Prostate gland (tissue), 2 donors: ENCODE measurements at regions not wholly inside any gene's neighbourhood (a gene's known extent, or its start where the extent isn't known, plus 50 kb on each side); places are given as distances from the start of the nearest gene placed in this dataset.

Experiments
- DNase-seq: peaks from one replicate; pipeline ENCODE4 v3.0.0-alpha.2; 2019; ENCODE audit warnings: low spot score
- H3K27ac ChIP-seq, 2 donors: fragments of 200-600 bp; sonication (generic); 2 replicates each; pipeline ENCODE4 v1.5.1; 2017 to 2019
- H3K27me3 ChIP-seq: fragments of 200-600 bp; sonication (generic); replicated peaks from 2 replicates; pipeline ENCODE4 v1.5.1; 2019; ENCODE audit not compliant: insufficient read depth
- H3K36me3 ChIP-seq, 2 donors: fragments of 200-600 bp; sonication (generic); 1 replicate in 1 of 2; 2 replicates in 1 of 2; pipeline versions ENCODE4 v1.5.1 to v1.8.1; 2017 to 2019
- H3K4me1 ChIP-seq: fragments of 200-600 bp; sonication (generic); replicated peaks from 2 replicates; pipeline ENCODE4 v1.5.1; 2019
- H3K4me3 ChIP-seq, 2 donors: fragments of 200-600 bp; sonication (generic); 2 replicates each; pipeline ENCODE4 v1.5.1; 2017 to 2019
- H3K9me3 ChIP-seq: fragments of 200-600 bp; sonication (generic); 2 replicates; pipeline ENCODE4 v1.5.1; 2017
- POLR2A ChIP-seq: fragments of 450-650 bp; IDR thresholded peaks from one replicate; pipeline ENCODE4 v1.6.1; 2016; ENCODE audit warnings: antibody characterized with exemption, mild to moderate bottlenecking
- POLR2AphosphoS5 ChIP-seq: sonication (generic); formaldehyde crosslinking; IDR thresholded peaks from one replicate; pipeline ENCODE4 v1.6.1; 2017; ENCODE audit warnings: antibody characterized with exemption
- WGBS: methylation state at CpG from one replicate; pipeline ENCODE4 v1.1.5; 2018; 5-methylcytosine and 5-hydroxymethylcytosine counted together
- intact Hi-C: fragments of 100-400 bp; cut with DNase I; formaldehyde crosslinking; loops from one replicate; pipeline ENCODE4 v1.14.2; 2022
- TF ChIP-seq, protein P1 (sequence below), 4 experiments: fragments of 200-600 bp in 2 of 4; fragments of 450-650 bp in 2 of 4; sonication (generic) in 2 of 4; IDR thresholded peaks; 1 replicate in 3 of 4; 2 replicates in 1 of 4; pipeline ENCODE4 v1.5.1; 2016 to 2019; ENCODE audit warnings: antibody characterized with exemption in 4 of 4, mild to moderate bottlenecking in 2 of 4, moderate library complexity in 2 of 4

DNA sequence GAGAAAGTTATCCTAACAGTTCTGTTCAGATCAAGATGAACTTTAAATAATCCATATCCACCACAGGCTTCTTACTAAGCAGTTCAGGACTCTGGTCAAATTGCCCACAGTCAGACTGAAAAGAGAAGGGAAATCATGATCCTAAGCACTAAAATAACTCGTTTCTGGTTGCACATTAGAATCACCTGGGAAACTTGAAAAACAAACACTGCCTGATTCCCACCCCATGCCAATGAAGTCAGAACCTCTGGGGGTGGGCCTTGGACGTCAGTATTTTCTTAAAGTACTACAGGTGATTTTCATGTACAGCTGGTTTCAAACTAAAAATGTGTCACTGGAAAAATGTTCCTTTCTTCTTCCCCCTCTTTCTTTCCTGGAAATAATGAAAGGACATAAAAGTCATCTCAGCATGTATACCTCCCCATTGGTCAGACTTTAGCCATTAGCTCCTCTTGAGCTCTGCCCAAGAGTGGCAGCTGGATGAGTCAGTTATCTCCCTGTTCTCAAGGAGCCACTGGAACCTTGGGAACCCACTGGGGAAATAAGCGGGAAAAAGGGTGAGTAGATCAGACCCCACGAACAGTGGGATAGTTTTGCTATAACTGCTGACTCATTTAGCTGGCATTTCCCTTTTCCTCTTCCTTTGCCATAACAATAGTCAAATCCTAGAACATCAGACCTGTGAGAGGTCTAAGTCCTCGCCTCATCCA, 75.3 kb upstream of the IL6 start:
- TF ChIP-seq POLR2A = no peak
- TF ChIP-seq POLR2AphosphoS5 = no peak
- TF ChIP-seq, protein P1, sequence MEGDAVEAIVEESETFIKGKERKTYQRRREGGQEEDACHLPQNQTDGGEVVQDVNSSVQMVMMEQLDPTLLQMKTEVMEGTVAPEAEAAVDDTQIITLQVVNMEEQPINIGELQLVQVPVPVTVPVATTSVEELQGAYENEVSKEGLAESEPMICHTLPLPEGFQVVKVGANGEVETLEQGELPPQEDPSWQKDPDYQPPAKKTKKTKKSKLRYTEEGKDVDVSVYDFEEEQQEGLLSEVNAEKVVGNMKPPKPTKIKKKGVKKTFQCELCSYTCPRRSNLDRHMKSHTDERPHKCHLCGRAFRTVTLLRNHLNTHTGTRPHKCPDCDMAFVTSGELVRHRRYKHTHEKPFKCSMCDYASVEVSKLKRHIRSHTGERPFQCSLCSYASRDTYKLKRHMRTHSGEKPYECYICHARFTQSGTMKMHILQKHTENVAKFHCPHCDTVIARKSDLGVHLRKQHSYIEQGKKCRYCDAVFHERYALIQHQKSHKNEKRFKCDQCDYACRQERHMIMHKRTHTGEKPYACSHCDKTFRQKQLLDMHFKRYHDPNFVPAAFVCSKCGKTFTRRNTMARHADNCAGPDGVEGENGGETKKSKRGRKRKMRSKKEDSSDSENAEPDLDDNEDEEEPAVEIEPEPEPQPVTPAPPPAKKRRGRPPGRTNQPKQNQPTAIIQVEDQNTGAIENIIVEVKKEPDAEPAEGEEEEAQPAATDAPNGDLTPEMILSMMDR (IDR thresholded peaks at IDR 0.05) = no peak
- Histone ChIP-seq H3K9me3 (no peaks in the 10 kb centered on the region), H3K4me1 (no peaks in the 10 kb centered on the region), H3K27me3 (no peaks in the 10 kb centered on the region), H3K27ac (no peak overlapping the region), H3K4me3 (no peak overlapping the region), H3K36me3 (no peaks in the 10 kb centered on the region)
- DNase-seq = no peak
- WGBS = 61% methylated on average over 5 of the region's 5 CpGs
- intact Hi-C loops = no loop called here

DNA sequence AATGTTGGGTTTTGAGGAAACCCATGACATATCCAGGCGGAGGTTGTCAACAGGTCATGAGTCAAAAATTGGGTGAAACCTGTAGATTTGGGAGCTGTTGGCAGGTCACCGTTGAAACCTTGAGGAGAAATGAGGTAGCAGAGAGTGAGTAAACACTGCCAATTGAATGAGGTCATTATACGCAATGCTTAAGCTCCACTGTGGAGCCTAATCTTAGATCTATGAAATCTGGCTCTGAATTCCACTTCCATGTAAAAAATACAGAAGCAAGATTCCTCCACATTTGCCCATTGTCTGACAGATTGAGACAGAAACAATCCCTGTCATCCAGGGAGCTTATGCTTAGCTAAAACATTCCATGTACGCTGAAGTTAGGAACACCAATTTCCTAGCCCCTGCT, 76.0 kb upstream of the IL6 start:
- TF ChIP-seq, protein P1 (IDR thresholded peaks at IDR 0.05) = no peak
- TF ChIP-seq POLR2AphosphoS5 = no peak
- TF ChIP-seq POLR2A = no peak
- H3K4me1 ChIP-seq = no peaks in the 10 kb centered on the region
- no peak overlapping the region for H3K27ac ChIP-seq
- intact Hi-C loops = no loop called here
- no peaks in the 10 kb centered on the region for H3K9me3 ChIP-seq
- no peak for DNase-seq
- WGBS = 87% methylated on average over 4 of the region's 4 CpGs
- H3K27me3 ChIP-seq = no peaks in the 10 kb centered on the region
- no peaks in the 10 kb centered on the region for H3K36me3 ChIP-seq
- no peak overlapping the region for H3K4me3 ChIP-seq

DNA sequence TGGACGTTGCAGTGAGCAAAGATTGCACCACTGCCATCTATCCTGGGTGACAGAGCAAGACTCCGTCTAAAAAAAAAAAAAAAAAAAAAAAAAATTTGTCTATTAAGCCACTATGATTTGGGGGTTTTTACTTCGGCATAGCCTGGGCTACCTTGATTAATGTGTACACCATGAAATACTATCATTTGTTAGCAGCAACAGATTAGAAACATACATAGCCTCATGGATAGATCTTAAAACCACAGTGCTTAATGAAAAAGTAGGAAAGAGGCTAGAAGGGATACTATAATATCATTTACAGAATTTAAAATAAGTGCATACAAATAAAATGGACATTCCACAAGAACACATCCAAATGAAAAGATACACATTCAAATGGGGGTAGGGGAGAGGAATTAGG, 77.3 kb upstream of the IL6 start:
- WGBS = 95% methylated on average over 3 of the region's 3 CpGs
- H3K4me3 ChIP-seq = no peak overlapping the region
- DNase-seq = no peak

DNA sequence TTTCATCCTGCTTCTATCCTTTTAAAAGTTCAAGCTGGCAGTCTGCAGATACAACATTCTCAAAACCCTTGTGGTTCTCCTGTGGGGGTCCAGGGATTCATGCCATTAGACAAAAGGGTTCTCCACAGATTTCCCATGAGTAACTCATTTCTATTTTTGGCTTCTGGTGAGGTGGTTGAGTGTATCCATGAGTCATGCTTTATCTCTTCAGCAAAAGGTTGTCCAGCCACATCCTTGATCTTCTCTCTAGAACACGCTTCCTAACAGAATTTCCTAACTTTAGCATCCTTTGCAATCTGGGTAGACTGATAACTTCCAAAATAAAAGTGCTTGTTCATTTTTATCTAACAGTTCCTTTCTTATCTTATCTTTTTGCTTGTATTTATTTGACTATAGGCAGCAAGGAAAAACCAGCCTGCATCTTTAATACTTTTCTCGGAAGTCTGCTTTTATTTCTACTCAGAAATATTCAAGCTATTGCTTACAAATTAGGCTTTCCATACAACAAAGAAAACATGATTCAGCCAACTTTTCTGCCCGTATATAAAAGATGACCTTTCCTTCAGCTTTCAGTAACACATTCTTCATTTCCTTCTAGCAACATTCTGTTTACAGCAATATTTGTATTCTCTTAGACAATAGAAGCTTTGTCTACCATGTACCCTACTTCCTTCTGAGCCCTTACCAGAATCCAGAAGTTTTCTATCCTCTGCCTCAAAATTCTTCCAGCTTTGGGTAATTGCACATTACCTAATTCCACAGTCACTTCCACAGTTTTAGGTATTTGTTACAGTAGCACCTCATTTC, 79.3 kb upstream of the IL6 start:
- Histone ChIP-seq H3K4me3 (no peak overlapping the region), H3K27me3 (peaks cover 4% of the 10 kb centered on the region), H3K4me1 (no peaks in the 10 kb centered on the region), H3K27ac (no peak overlapping the region), H3K36me3 (no peaks in the 10 kb centered on the region), H3K9me3 (no peaks in the 10 kb centered on the region)
- WGBS = 80% methylated on average over 3 of the region's 3 CpGs
- TF ChIP-seq, protein P1 (IDR thresholded peaks at IDR 0.05) = no peak
- no peak for TF ChIP-seq POLR2A
- TF ChIP-seq POLR2AphosphoS5 = no peak
- DNase-seq = no peak
- intact Hi-C loops = no loop called here

More for the DNA sequence above, 77.3 kb upstream of the IL6 start:
- no peaks in the 10 kb centered on the region for H3K4me1 ChIP-seq
- H3K27me3 ChIP-seq = no peaks in the 10 kb centered on the region
- TF ChIP-seq, protein P1 (IDR thresholded peaks at IDR 0.05) = no peak
- TF ChIP-seq POLR2A (no peak), POLR2AphosphoS5 (no peak)
- no peak overlapping the region for H3K27ac ChIP-seq
- intact Hi-C loops = no loop called here
- no peaks in the 10 kb centered on the region for H3K36me3 ChIP-seq
- no peaks in the 10 kb centered on the region for H3K9me3 ChIP-seq
